Astrocyte of the cerebellum (primary cell): ENCODE measurements at regions not wholly inside any gene's neighbourhood (a gene's known extent, or its start where the extent isn't known, plus 50 kb on each side); places are given as distances from the start of the nearest gene placed in this dataset.

Experiments used
- DNase-seq: peaks from one replicate; pipeline ENCODE4 v3.0.0-alpha.2; 2011; ENCODE audit warnings: low read depth
- H3K4me3 ChIP-seq: 2 replicates; pipeline ENCODE4 v1.5.1; 2011; ENCODE audit warnings: mild to moderate bottlenecking, low read depth, low read length, moderate library complexity
- in situ Hi-C: cut with HindIII; loops from 2 replicates; pipeline ENCODE4 v1.10.0; 2017; ENCODE audit warnings: low sequenced_read_pairs
- TF ChIP-seq, protein P1 (sequence below): IDR thresholded peaks from 2 replicates; pipeline ENCODE4 v1.5.1; 2012; ENCODE audit warnings: low read length, low read depth, moderate library complexity, mild to moderate bottlenecking; ENCODE audit errors: missing control alignments

GRCh38 chr4:35525192-35525978 is 718.9 kb downstream of the ARAP2 start:
- TF ChIP-seq, protein P1, sequence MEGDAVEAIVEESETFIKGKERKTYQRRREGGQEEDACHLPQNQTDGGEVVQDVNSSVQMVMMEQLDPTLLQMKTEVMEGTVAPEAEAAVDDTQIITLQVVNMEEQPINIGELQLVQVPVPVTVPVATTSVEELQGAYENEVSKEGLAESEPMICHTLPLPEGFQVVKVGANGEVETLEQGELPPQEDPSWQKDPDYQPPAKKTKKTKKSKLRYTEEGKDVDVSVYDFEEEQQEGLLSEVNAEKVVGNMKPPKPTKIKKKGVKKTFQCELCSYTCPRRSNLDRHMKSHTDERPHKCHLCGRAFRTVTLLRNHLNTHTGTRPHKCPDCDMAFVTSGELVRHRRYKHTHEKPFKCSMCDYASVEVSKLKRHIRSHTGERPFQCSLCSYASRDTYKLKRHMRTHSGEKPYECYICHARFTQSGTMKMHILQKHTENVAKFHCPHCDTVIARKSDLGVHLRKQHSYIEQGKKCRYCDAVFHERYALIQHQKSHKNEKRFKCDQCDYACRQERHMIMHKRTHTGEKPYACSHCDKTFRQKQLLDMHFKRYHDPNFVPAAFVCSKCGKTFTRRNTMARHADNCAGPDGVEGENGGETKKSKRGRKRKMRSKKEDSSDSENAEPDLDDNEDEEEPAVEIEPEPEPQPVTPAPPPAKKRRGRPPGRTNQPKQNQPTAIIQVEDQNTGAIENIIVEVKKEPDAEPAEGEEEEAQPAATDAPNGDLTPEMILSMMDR = no peak
- DNase-seq = no peak
- in situ Hi-C loops = no loop called here
- no peak overlapping the region for H3K4me3 ChIP-seq

DNA sequence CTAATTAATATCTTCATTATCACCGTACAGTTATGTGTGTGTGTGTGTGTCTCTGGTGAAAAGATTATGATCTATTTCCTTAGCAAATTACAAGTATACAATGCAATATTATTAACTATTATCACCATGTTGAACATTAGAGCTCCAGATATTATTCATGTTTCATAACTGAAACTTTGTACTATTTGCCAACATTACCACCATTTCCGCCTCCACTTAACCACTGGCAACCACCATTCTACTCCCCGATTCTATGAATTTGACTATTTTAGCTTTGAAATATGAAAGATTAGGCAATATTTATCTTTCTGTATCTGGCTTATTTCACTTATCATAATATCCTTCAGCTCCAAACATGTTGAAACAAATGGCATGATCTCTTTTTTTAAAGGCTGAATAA is 717.9 kb downstream of the ARAP2 start:
- in situ Hi-C loops = no loop called here
- no peak for DNase-seq
- TF ChIP-seq, protein P1 = no peak
- H3K4me3 ChIP-seq = no peak overlapping the region

DNA sequence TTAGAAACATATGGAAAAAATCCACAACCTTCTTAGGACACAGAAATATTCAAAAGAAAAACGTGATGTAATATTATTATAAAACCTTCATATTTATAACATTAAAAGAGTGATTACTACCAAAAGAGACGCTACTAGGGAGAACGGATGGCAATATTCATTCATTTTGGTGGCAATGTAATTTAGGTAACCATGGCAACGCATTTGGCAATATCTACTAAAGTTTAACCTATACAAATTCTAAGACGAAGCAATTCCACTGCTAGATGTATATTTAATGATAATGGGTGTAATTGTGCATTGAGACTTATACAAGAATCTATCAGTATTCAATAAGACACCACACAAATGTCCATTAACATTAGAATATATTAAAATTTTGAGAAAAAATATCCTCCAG is 709.4 kb downstream of the ARAP2 start:
- in situ Hi-C loops = no loop called here
- DNase-seq = no peak

GRCh38 chr4:35538807-35539206 is 705.5 kb downstream of the ARAP2 start:
- in situ Hi-C loops = no loop called here
- no peak for DNase-seq

More for the DNA sequence above, 709.4 kb downstream of the ARAP2 start:
- H3K4me3 ChIP-seq = no peak overlapping the region
- TF ChIP-seq, protein P1 = no peak

DNA sequence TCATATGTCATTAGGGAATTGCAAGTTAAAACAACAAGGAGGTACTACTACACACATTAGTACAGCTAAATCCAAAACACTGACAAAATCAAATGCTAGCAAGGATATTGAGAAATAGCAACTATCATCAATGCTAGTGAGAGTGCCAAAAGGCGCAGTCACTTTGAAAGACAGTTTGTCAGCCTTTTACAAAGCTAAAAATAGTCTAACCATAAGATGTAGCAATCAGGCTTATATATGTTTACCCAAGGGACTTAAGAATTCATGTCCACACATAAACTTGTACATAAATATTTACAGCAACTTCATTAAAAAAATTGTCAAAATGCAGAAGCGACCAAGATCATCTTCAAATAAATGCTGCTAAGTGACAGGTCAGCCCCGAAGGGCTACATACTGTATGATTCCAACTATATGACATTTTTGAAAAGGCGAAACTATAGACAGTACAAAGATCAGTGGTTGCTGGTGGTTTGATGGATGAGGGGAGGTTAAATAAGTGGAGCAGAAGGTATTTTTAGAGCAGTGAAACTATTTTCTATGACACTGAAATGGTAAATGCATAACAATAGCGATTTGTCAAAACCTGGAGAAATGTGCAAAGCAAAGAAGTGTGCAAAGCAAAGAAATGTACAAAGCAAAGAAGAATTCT is 704.8 kb downstream of the ARAP2 start:
- in situ Hi-C loops = no loop called here
- H3K4me3 ChIP-seq = no peak overlapping the region
- no peak for DNase-seq
- TF ChIP-seq, protein P1 = no peak

More at GRCh38 chr4:35538807-35539206, 705.5 kb downstream of the ARAP2 start:
- H3K4me3 ChIP-seq = no peak overlapping the region
- TF ChIP-seq, protein P1 = no peak

DNA sequence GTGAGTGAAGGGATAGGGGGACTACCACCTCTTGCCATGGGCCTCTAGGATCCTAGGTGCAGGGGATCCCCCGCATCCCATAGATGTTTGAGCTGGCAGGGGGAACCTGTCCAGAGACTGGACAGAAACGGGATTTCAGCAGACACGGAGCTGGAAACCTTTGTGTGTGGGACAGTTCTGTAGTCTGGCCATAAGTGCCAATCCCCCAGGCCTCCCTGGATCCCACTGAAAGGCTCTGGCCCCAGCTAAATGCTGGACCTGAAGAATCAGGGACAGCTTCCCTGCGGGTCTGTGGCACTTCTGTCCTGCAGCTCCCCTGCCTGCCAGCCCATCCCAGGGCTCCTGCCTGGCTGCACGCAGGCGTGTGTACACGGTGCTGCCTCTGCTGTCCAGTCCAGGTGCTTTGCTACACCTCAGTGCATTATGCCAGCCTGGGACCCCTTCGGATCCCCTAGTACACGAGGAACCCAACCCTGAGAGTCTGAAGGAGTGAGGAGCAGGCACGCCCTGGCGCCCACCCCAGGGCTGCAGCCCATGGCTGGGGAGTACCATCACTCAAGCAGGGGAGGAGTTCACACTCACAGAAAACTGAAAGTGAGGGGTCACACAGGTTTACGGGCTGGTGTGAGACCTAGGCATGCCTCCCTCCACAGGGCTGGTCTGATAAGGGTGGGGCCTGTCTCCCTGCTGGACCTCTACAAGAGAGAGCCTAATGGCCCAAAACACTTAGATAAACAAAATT is 703.0 kb downstream of the ARAP2 start:
- H3K4me3 ChIP-seq = no peak overlapping the region
- in situ Hi-C loops = no loop called here
- TF ChIP-seq, protein P1 = no peak
- no peak for DNase-seq
